PC-9 (cell line): ENCODE measurements at regions not wholly inside any gene's neighbourhood (a gene's known extent, or its start where the extent isn't known, plus 50 kb on each side); places are given as distances from the start of the nearest gene placed in this dataset.

Source experiments
- CTCF ChIP-seq: fragments of 200-600 bp; sonication (generic); conservative IDR thresholded peaks from 2 replicates; pipeline ENCODE4 v1.6.1; 2017; ENCODE audit warnings: mixed run types, antibody characterized with exemption, mild to moderate bottlenecking, moderate library complexity
- EZH2 ChIP-seq: fragments of 200-600 bp; sonication (generic); IDR thresholded peaks from 2 replicates; pipeline ENCODE4 v1.8.0; 2017; ENCODE audit warnings: antibody characterized with exemption, low read depth

- no peak for TF ChIP-seq CTCF
- TF ChIP-seq EZH2 = no peak
Observed at GRCh38 chr14:65966188-65966587, 520.0 kb upstream of the CCDC196 start.
